ENCODE measurements at regions not wholly inside any gene's neighbourhood (a gene's known extent, or its start where the extent isn't known, plus 50 kb on each side); places are given as distances from the start of the nearest gene placed in this dataset.

DNA sequence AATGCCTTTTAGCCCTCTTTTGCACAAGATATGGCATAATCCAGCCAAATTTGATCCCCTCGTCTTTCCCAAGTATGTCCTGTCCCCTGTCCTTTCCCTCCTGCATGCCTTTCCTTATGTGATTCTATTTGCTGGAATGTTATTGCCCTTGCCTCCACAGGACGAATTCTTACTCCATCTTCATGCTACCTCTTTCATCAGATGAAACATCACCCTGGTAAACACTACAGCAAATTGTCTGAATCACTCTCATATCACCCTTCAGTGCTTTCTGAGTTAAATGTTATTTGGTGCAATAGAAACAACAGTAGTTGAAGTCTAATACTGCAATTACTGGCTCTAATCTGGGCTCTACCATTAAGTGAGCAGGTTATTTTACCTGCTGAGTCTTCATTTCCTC lies 52.2 kb upstream of the FAT1 start:
- H3K9me3 ChIP-seq (ENCODE audit: control insufficient read depth, low read depth, low read length), result peaks cover 2% of the 10 kb centered on the region
- no peaks in the 10 kb centered on the region for H3K27me3 ChIP-seq (ENCODE audit: control insufficient read depth, extremely low read depth, insufficient read depth, low read length)
- peaks cover 22% of the 10 kb centered on the region for H3K4me1 ChIP-seq (ENCODE audit: control insufficient read depth, extremely low read depth, insufficient read depth, low read length)
- DNase-seq (ENCODE audit: low read depth, low spot score) (no peak), FAIRE-seq (no peak)
- H3K4me2 ChIP-seq (ENCODE audit: control insufficient read depth, extremely low read depth, insufficient read depth, low read depth, low read length), result no peak overlapping the region
- H4K20me1 ChIP-seq (ENCODE audit: control insufficient read depth, extremely low read depth, insufficient read depth, low read length), result no peaks in the 10 kb centered on the region
- no peak overlapping the region for H3K9ac ChIP-seq (ENCODE audit: control insufficient read depth, extremely low read depth, insufficient read depth, low read length)
- no peak for TF ChIP-seq EZH2 (IDR thresholded peaks at IDR 0.05; ENCODE audit: low read length)
- no peak for TF ChIP-seq CTCF (optimal IDR thresholded peaks at IDR 0.05 in 1 of 3, IDR thresholded peaks at IDR 0.05 in 1 of 3, conservative IDR thresholded peaks at IDR 0.05 in 1 of 3; ENCODE audit: extremely low read depth in 1 of 3, insufficient read depth in 2 of 3, low read length in 3 of 3)
- dilution Hi-C loops (cut with MboI; ENCODE audit: extremely low pct_ligation_motif_present, low sequenced_read_pairs), result no loop called here
- H3K79me2 ChIP-seq (ENCODE audit: control insufficient read depth, insufficient read depth, low read length), result no peaks in the 10 kb centered on the region
- no peaks in the 10 kb centered on the region for H3K9me1 ChIP-seq (ENCODE audit: control insufficient read depth, extremely low read depth, insufficient read depth, low read length)
- no peaks in the 10 kb centered on the region for H3K36me3 ChIP-seq (ENCODE audit: control insufficient read depth in 2 of 2, extremely low read depth in 1 of 2, insufficient read depth in 2 of 2, low read length in 2 of 2)
- no peak overlapping the region for H3K27ac ChIP-seq (ENCODE audit: control insufficient read depth, insufficient read depth, low read length)
- H2AFZ ChIP-seq (ENCODE audit: control insufficient read depth, low read length), result no peak overlapping the region
- H3K4me3 ChIP-seq (ENCODE audit: control insufficient read depth in 2 of 3, extremely low read depth in 1 of 3, insufficient read depth in 2 of 3, low read depth in 1 of 3, low read length in 3 of 3), result no peak overlapping the region

GRCh38 chr4:186778134-186778533 lies 54.5 kb upstream of the FAT1 start:
- H4K20me1 ChIP-seq (ENCODE audit: control insufficient read depth, extremely low read depth, insufficient read depth, low read length), result no peaks in the 10 kb centered on the region
- H3K36me3 ChIP-seq (ENCODE audit: control insufficient read depth in 2 of 2, extremely low read depth in 1 of 2, insufficient read depth in 2 of 2, low read length in 2 of 2), result no peaks in the 10 kb centered on the region
- no peaks in the 10 kb centered on the region for H3K27me3 ChIP-seq (ENCODE audit: control insufficient read depth, extremely low read depth, insufficient read depth, low read length)
- H3K4me2 ChIP-seq (ENCODE audit: control insufficient read depth, extremely low read depth, insufficient read depth, low read depth, low read length), result no peak overlapping the region
- no peak for TF ChIP-seq EZH2 (IDR thresholded peaks at IDR 0.05; ENCODE audit: low read length)
- no peak for TF ChIP-seq CTCF (optimal IDR thresholded peaks at IDR 0.05 in 1 of 3, IDR thresholded peaks at IDR 0.05 in 1 of 3, conservative IDR thresholded peaks at IDR 0.05 in 1 of 3; ENCODE audit: extremely low read depth in 1 of 3, insufficient read depth in 2 of 3, low read length in 3 of 3)
- peaks cover 2% of the 10 kb centered on the region for H3K9me3 ChIP-seq (ENCODE audit: control insufficient read depth, low read depth, low read length)
- H3K9me1 ChIP-seq (ENCODE audit: control insufficient read depth, extremely low read depth, insufficient read depth, low read length), result no peaks in the 10 kb centered on the region
- DNase-seq (ENCODE audit: low read depth, low spot score) (no peak), FAIRE-seq (no peak)
- H3K4me1 ChIP-seq (ENCODE audit: control insufficient read depth, extremely low read depth, insufficient read depth, low read length), result peaks cover 25% of the 10 kb centered on the region
- no peak overlapping the region for H3K4me3 ChIP-seq (ENCODE audit: control insufficient read depth in 2 of 3, extremely low read depth in 1 of 3, insufficient read depth in 2 of 3, low read depth in 1 of 3, low read length in 3 of 3)
- dilution Hi-C loops (cut with MboI; ENCODE audit: extremely low pct_ligation_motif_present, low sequenced_read_pairs), result no loop called here
- H3K79me2 ChIP-seq (ENCODE audit: control insufficient read depth, insufficient read depth, low read length), result no peaks in the 10 kb centered on the region
- no peak overlapping the region for H3K27ac ChIP-seq (ENCODE audit: control insufficient read depth, insufficient read depth, low read length)
- no peak overlapping the region for H2AFZ ChIP-seq (ENCODE audit: control insufficient read depth, low read length)
- no peak overlapping the region for H3K9ac ChIP-seq (ENCODE audit: control insufficient read depth, extremely low read depth, insufficient read depth, low read length)
